ENCODE measurements at regions not wholly inside any gene's neighbourhood (a gene's known extent, or its start where the extent isn't known, plus 50 kb on each side); places are given as distances from the start of the nearest gene placed in this dataset.
A peak's percentile ranks its signal among the peaks of the same experiment; 100 is the strongest.

DNA sequence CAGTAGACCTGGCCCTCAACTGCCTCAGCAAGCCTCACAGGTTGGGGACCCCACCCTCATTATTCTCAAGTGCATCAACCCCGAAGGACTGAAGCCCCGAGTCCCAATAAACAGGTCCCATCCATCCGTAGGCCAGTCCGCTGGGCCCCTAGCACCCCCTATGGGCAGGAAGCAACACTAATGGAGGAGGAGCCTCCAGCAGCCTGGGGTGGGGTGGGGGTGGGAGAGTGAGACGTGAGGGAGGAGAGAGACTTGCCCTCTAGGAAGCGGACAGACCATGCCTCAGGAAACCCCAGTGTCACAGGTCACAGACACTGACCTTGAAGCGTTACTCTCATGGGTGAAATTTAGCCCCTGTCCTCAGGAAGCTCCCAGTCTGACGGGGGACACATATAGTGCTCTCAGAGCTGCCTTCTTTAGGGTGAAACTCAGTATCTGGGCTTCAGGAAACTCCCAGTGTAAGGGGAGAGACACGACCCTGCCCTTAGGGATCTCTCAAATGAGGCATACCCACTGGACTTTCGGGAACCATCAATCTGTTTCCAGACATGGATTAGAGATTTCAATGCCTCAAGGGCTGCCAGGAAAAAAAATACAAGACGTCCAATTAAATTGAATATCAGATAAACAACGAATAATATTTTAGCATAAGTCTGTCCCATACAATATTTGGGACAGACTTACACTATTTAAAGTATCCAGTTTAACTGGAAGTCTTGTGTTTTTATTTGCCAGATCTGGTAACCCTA lies 125.8 kb downstream of the MRPL14 start:
- POLR2A ChIA-PET: interaction anchor here (0.8 to 7.1 kb wide), 12 partner anchors 22 to 231 kb away, joined by 3 to 74 read pairs (median 6); partner anchors contain the start of gene VEGFA
- FAIRE-seq (peak; percentile 65), ATAC-seq (peak; percentile 67), DNase-seq (ENCODE audit: low read depth, low spot score) (peak; percentile 72)
- peaks cover 0 to 4% of the 10 kb centered on the region in 2 experiments; a peak in 2 of 4 replicates for H3K27me3 ChIP-seq (replicated peaks in 1 of 2; ENCODE audit: control insufficient read depth in 2 of 2, insufficient read depth in 2 of 2, low read length in 1 of 2)
- 43% methylated on average over 11 of the region's 12 CpGs for WGBS (ENCODE audit: insufficient coverage, insufficient replicate concordance, low lambda C conversion rate, missing lambda C conversion rate)
- no peak overlapping the region for H3K9ac ChIP-seq (ENCODE audit: control insufficient read depth, insufficient read depth, low read length)
- CTCF ChIA-PET: interaction anchor here (0.7 to 7.3 kb wide), 20 partner anchors 10 to 280 kb away, joined by 3 to 70 read pairs (median 4); partner anchors contain the start of gene VEGFA
- H3K4me3 ChIP-seq: peak overlapping the region; percentile 49; the same call in 1 of the 2 replicates
- SMC1A ChIA-PET (ENCODE audit: uncharacterized antibody, unreplicated experiment): interaction anchor here (0.6 to 6.5 kb wide), 13 partner anchors 10 to 277 kb away, joined by 3 to 33 read pairs (median 6); partner anchors contain the start of gene VEGFA
- intact Hi-C loops (cut with micrococcal nuclease; ENCODE audit: unreplicated experiment) (loop anchor here (1.0 to 5.0 kb wide), 7 partner anchors 49 to 334 kb away; no protein-coding TSS in a partner anchor), in situ Hi-C loops (cut with MboI) (loop anchor here (5.0 kb wide), 1 partner anchor 229 kb away; the partner anchor contains the start of gene VEGFA)
- H3K4me2 ChIP-seq (ENCODE audit: control insufficient read depth, insufficient read depth): peak overlapping the region; percentile 83; the same call in 1 of the 2 replicates
- no peaks in the 10 kb centered on the region for H3K9me3 ChIP-seq (replicated peaks; ENCODE audit: control insufficient read depth, insufficient read depth, low read length)
- H3K79me2 ChIP-seq (ENCODE audit: control insufficient read depth, insufficient read depth, low read length): no peaks in the 10 kb centered on the region; the same call in 1 of the 2 replicates
- no peak overlapping the region for H2AFZ ChIP-seq (ENCODE audit: control insufficient read depth, low read depth, low read length)
- H4K20me1 ChIP-seq (ENCODE audit: control insufficient read depth, insufficient read depth): no peaks in the 10 kb centered on the region
- RAD21 ChIA-PET (ENCODE audit: unreplicated experiment): interaction anchor here (0.8 to 8.3 kb wide), 16 partner anchors 10 to 277 kb away, joined by 3 to 138 read pairs (median 4); partner anchors contain the start of gene VEGFA
- BruUV-seq (replicated peaks): no TSS peak
- H3K27ac ChIP-seq (ENCODE audit: control insufficient read depth, insufficient read depth): no peak overlapping the region
- H3K4me1 ChIP-seq (ENCODE audit: control insufficient read depth, insufficient read depth, low read length): peaks cover 20% of the 10 kb centered on the region
- H3K36me3 ChIP-seq (ENCODE audit: control insufficient read depth in 2 of 2, insufficient read depth in 2 of 2, low read length in 1 of 2): no peaks in the 10 kb centered on the region
- TF ChIP-seq RB1 (IDR thresholded peaks at IDR 0.05; ENCODE audit: borderline replicate concordance): no peak; the same call in 1 of the 2 replicates
- peak; percentile 73 for TF ChIP-seq NR2C1 (IDR thresholded peaks at IDR 0.05)
- no peak for TF ChIP-seq NFIC (IDR thresholded peaks at IDR 0.05; ENCODE audit: low read depth, low read length)
- TF ChIP-seq, protein P1, sequence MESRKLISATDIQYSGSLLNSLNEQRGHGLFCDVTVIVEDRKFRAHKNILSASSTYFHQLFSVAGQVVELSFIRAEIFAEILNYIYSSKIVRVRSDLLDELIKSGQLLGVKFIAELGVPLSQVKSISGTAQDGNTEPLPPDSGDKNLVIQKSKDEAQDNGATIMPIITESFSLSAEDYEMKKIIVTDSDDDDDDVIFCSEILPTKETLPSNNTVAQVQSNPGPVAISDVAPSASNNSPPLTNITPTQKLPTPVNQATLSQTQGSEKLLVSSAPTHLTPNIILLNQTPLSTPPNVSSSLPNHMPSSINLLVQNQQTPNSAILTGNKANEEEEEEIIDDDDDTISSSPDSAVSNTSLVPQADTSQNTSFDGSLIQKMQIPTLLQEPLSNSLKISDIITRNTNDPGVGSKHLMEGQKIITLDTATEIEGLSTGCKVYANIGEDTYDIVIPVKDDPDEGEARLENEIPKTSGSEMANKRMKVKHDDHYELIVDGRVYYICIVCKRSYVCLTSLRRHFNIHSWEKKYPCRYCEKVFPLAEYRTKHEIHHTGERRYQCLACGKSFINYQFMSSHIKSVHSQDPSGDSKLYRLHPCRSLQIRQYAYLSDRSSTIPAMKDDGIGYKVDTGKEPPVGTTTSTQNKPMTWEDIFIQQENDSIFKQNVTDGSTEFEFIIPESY (IDR thresholded peaks at IDR 0.05): 0 out of 2 replicates have a peak, but pooled peaks have one; percentile 8
- TF ChIP-seq BHLHE40 (IDR thresholded peaks at IDR 0.05; ENCODE audit: borderline replicate concordance in 1 of 2, low read depth in 2 of 2, low read length in 1 of 2): no peak; a peak in 1 of 4 replicates
- no peak for TF ChIP-seq KAT2A (conservative IDR thresholded peaks at IDR 0.05; ENCODE audit: control insufficient read depth, low read depth, low read length)
- TF ChIP-seq ETV6 (conservative IDR thresholded peaks at IDR 0.05 in 1 of 2, IDR thresholded peaks at IDR 0.05 in 1 of 2; ENCODE audit: borderline replicate concordance in 1 of 2, low read depth in 1 of 2): no peak
- peak; percentile 76; the same call in 1 of the 2 replicates for TF ChIP-seq SMARCA5 (IDR thresholded peaks at IDR 0.05)
- no peak for TF ChIP-seq MYB (IDR thresholded peaks at IDR 0.05; ENCODE audit: borderline replicate concordance, low read depth, low read length)
- TF ChIP-seq SUPT20H (IDR thresholded peaks at IDR 0.05; ENCODE audit: borderline replicate concordance, control insufficient read depth, low read depth, low read length): no peak
- no peak for TF ChIP-seq HDAC2 (IDR thresholded peaks at IDR 0.05)
- TF ChIP-seq CBFB (IDR thresholded peaks at IDR 0.05; ENCODE audit: low read depth): no peak
- no peak for TF ChIP-seq SIX5 (IDR thresholded peaks at IDR 0.05; ENCODE audit: low read depth, low read length, severe bottlenecking)
- peak; percentile 56 to 81 (median 77) for TF ChIP-seq CTCF (IDR thresholded peaks at IDR 0.05 in 2 of 3, conservative IDR thresholded peaks at IDR 0.05 in 1 of 3; ENCODE audit: control insufficient read depth in 2 of 3, extremely low read depth in 1 of 3, insufficient read depth in 1 of 3, low read depth in 3 of 3, low read length in 3 of 3)
- no peak for TF ChIP-seq NFXL1 (IDR thresholded peaks at IDR 0.05; ENCODE audit: borderline replicate concordance)
- TF ChIP-seq, protein P2, sequence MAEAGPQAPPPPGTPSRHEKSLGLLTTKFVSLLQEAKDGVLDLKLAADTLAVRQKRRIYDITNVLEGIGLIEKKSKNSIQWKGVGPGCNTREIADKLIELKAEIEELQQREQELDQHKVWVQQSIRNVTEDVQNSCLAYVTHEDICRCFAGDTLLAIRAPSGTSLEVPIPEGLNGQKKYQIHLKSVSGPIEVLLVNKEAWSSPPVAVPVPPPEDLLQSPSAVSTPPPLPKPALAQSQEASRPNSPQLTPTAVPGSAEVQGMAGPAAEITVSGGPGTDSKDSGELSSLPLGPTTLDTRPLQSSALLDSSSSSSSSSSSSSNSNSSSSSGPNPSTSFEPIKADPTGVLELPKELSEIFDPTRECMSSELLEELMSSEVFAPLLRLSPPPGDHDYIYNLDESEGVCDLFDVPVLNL (IDR thresholded peaks at IDR 0.05; ENCODE audit: low read depth, low read length): no peak
- 0 out of 2 replicates have a peak, but pooled peaks have one; percentile 14 for TF ChIP-seq ATF7 (IDR thresholded peaks at IDR 0.05; ENCODE audit: low read depth)
- TF ChIP-seq HDAC6 (IDR thresholded peaks at IDR 0.05; ENCODE audit: unreplicated experiment): no peak
